GM12874 (cell line): ENCODE measurements at regions not wholly inside any gene's neighbourhood (a gene's known extent, or its start where the extent isn't known, plus 50 kb on each side); places are given as distances from the start of the nearest gene placed in this dataset.

Source experiments
- CTCF ChIP-seq: IDR thresholded peaks from 2 replicates; pipeline ENCODE4 v1.5.1; 2011; ENCODE audit warnings: low read depth, mild to moderate bottlenecking, control low read depth, low read length, moderate library complexity; ENCODE audit not compliant: insufficient read depth

DNA sequence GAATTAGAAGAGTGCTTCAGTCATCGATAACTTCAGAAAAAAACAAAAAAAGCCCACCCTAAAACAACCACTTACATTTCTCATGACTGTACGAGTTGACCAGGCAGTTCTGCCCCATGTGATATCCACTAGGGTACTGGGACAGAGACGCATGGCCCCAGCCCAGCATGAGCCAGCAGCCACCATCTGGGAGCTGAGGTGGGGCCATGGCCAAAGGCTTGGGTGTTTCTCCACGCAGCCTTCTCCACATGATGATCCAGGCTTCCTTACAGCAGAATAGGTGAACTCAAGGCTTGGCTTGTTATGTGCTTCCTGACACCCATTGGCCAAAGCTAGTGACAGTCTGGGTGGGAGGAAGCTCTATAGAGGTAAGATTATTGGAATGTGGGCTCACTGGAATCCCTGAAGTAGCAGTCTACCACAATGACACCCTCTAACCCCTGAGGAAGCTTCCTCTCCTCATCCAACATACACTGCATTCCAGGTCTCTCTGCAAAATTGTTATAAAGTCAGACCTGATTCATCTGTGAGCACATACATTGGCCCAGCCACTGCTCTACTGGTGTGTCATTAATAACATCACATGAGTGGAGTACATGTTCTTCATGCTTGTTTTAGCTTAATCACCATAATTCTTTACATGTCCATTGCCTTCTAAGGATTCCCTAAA lies 66.3 kb upstream of the NTPCR start:
- TF ChIP-seq CTCF = no peak

DNA sequence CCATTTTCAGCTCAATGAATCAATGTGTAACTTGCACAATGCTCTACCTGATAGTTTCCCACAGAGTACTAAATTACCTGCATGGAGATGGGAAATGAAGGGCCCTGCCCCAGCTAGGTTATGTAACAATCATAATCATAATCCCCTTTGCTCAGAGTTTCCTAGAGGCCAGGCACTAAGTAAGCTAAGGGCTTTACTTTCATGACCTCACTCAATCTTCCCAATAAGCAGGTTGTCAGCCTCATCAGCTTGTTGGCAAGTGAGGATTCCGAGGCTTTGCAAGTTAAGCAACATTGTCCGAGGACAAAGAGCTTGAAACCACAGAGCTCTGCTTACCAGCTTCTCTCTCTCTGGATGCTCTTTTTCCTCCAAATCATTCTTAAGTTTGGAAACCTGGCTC lies 64.1 kb upstream of the NTPCR start:
- no peak for TF ChIP-seq CTCF

DNA sequence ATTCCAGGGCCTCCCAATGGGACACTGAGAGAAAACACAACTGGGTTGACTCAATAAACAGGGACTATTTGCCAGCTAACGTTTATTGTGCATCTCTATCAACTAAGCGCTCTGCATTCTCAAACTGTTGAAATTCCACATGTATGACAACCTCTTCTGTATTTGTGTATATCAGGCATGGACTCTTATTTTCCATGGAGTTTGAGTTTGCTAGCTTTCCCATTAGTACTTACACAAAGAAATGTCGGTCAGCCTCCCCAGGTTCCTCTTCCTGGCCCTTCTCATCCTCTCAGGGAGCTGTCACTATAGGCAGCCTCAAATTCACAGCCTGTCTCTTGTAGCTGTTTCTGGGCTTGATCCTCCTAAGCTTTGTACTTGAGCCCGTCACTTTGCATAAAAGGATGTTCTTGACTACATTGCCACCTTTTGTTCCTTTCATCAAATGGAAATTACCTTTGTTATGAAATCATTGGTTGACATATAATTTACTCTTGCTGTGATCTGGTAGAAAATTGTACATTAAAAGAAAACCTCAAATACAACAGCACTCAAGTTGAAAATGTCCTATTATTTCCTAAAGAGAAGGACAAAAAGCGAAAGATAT lies 60.0 kb upstream of the NTPCR start:
- TF ChIP-seq CTCF = no peak

DNA sequence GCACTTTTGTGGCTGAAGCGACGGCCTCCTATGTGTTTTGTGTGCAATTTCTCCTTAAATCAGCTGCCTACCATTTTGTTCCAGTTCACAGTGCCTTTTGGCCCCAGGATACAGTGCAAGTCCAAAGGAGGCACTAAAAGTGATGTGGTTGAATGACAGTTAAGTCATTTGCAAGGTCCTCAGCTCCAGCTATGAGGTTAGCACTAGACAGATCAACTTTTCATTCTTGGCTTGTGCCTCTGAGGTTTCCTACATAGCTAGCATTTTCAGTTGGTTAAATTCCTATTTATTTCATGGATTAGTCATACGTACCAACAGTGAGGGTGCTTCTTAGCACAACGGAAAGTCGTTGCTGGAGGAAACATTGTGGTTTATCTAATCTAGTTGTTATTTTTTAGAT lies 59.3 kb upstream of the NTPCR start:
- no peak for TF ChIP-seq CTCF

DNA sequence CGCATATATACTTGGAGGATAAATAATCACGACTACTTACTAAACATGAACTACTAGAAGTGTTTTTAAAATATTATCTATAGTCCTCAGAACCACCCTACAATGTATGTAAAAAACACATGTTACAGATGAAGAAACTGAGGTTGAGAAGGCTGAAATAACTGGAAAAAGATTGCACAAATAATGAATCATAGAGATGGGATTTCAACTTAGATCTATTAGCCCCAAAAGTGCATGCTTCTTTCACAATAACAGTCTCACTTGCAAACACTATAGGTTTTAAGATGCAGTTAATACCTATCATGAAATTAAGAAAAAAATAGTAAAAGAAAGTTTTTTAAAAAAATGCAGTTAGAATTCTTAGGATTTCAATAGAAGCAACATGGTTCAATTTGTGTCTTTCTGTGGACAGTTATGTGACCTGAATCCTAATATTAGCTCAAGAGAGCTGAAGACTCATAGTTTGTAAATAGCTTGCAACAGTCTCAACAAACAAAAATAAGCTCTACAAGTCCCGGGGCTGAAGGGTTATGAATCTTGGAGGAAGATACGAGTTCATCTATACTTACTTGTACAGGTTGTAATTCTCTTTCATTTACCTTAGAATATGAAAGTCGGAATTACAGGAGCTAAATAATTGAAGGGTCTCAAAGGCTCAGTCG lies 58.6 kb upstream of the NTPCR start:
- no peak for TF ChIP-seq CTCF

GRCh38 chr1:232893481-232894313 lies 56.7 kb upstream of the NTPCR start:
- no peak for TF ChIP-seq CTCF

DNA sequence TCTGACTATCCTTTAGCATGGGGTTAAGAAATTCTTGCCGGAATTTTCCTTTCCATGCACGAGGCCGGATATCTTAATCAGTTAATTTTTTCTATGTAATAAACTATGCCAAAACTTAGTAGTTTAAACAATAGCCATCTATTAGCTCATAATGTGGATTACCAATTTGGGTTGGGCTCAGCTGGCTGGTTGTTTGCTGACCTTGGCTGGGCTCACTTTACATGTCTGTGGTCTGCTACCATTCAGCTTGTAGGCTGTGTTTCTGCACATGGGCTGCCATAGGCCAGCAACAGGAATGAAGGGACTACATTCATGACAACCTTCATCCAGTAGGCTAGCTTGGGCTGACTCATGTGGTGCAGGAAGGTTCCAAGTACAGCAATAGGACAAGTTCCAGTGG lies 56.0 kb upstream of the NTPCR start:
- no peak for TF ChIP-seq CTCF
